ENCODE measurements at regions not wholly inside any gene's neighbourhood (a gene's known extent, or its start where the extent isn't known, plus 50 kb on each side); places are given as distances from the start of the nearest gene placed in this dataset.

DNA sequence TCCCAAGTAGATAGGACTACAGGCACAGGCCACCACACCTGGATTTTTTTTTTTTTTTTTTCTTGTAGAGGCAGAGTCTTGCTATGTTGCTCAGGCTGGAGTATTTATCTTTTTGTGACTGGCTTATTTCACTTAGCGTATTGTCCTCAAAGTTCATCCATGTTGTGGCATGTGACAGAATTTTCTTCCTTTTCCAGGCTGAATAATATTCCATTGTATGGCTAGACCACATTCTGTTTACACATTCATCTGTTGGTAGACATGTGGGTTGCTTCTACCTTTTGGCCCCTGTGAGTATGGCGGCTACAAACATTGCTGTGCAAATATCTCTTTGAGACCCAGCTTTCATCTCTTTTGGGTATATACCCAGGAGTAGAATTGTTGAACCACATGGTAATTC, 160.2 kb upstream of the SMAD3 start:
- no peaks in the 10 kb centered on the region for H4K20me1 ChIP-seq (replicated peaks in 1 of 2; ENCODE audit: control insufficient read depth in 1 of 2, insufficient read depth in 2 of 2, low read length in 2 of 2)
- FAIRE-seq = no peak

More for the DNA sequence above, 160.2 kb upstream of the SMAD3 start:
- Histone ChIP-seq H3K79me2 (ENCODE audit: control insufficient read depth in 1 of 2, insufficient read depth in 2 of 2, low read length in 2 of 2) (no peaks in the 10 kb centered on the region), H4K5ac (ENCODE audit: insufficient read length, low read depth, low read length) (no peak overlapping the region), H3K9me3 (ENCODE audit: insufficient read depth in 2 of 2, low read depth in 1 of 2, low read length in 1 of 2) (no peaks in the 10 kb centered on the region), H2AFZ (ENCODE audit: low read length) (no peak overlapping the region), H3K9ac (replicated peaks in 1 of 4; ENCODE audit: extremely low read depth in 1 of 4, low read depth in 3 of 4, low read length in 3 of 4) (no peak overlapping the region), H3K79me1 (ENCODE audit: low read depth, low read length) (no peaks in the 10 kb centered on the region), H3K14ac (ENCODE audit: insufficient read length) (no peak overlapping the region), H4K8ac (ENCODE audit: extremely low read depth, insufficient read depth, low read length) (no peak overlapping the region), H4K91ac (replicated peaks; ENCODE audit: insufficient read length, low read length) (no peak overlapping the region), H2BK120ac (replicated peaks; ENCODE audit: low read depth, low read length) (no peak overlapping the region), H3K23me2 (ENCODE audit: low read depth, low read length) (no peaks in the 10 kb centered on the region), H2AK5ac (ENCODE audit: low read depth, low read length) (no peak overlapping the region), H2BK5ac (ENCODE audit: low read depth, low read length) (no peak overlapping the region), H2BK12ac (ENCODE audit: low read depth, low read length) (no peak overlapping the region), H3K36me3 (ENCODE audit: control insufficient read depth in 2 of 4, insufficient read depth in 4 of 4, low read length in 3 of 4) (no peaks in the 10 kb centered on the region), H3K4me2 (ENCODE audit: insufficient read depth in 1 of 2, low read depth in 2 of 2, low read length in 2 of 2) (no peak overlapping the region), H3K4me1 (replicated peaks in 1 of 4; ENCODE audit: control insufficient read depth in 3 of 4, insufficient read depth in 4 of 4, low read length in 3 of 4) (peaks cover 0 to 3% (median 0%) of the 10 kb centered on the region in 4 experiments; a peak in 1 of 7 replicates), H3K4me3 (ENCODE audit: extremely low read depth in 1 of 4, insufficient read depth in 2 of 4, low read depth in 3 of 4, low read length in 4 of 4) (no peak overlapping the region), H2BK15ac (ENCODE audit: low read length) (no peak overlapping the region), H3K27me3 (replicated peaks in 1 of 4; ENCODE audit: control insufficient read depth in 3 of 4, extremely low read depth in 1 of 4, insufficient read depth in 3 of 4, low read length in 3 of 4) (no peaks in the 10 kb centered on the region), H3K27ac (ENCODE audit: low read depth, low read length) (no peak overlapping the region), H3K18ac (ENCODE audit: extremely low read depth, low read length) (no peak overlapping the region), H3K23ac (ENCODE audit: insufficient read length) (no peak overlapping the region), H3K4ac (replicated peaks; ENCODE audit: insufficient read length, low read depth, low read length) (no peak overlapping the region), H2BK20ac (ENCODE audit: low read length) (no peak overlapping the region), H3K56ac (replicated peaks; ENCODE audit: insufficient read length, low read depth, low read length) (no peak overlapping the region)
- TF ChIP-seq CBX5 (IDR thresholded peaks at IDR 0.05; ENCODE audit: low read depth, low read length) = no peak
- no peak for TF ChIP-seq CEBPB (IDR thresholded peaks at IDR 0.05; ENCODE audit: low read depth, low read length)
- TF ChIP-seq, protein P1, sequence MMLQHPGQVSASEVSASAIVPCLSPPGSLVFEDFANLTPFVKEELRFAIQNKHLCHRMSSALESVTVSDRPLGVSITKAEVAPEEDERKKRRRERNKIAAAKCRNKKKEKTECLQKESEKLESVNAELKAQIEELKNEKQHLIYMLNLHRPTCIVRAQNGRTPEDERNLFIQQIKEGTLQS (IDR thresholded peaks at IDR 0.05; ENCODE audit: insufficient read depth, low read depth, low read length) = no peak
- no peak for TF ChIP-seq TAF1 (IDR thresholded peaks at IDR 0.05; ENCODE audit: low read depth, low read length)
- no peak for TF ChIP-seq EP300 (IDR thresholded peaks at IDR 0.05; ENCODE audit: borderline replicate concordance in 1 of 2, low read depth in 2 of 2, low read length in 2 of 2)
- no peak for TF ChIP-seq GABPA (IDR thresholded peaks at IDR 0.05; ENCODE audit: borderline replicate concordance, insufficient read depth, low read length)
- TF ChIP-seq TCF12 (IDR thresholded peaks at IDR 0.05; ENCODE audit: low read depth, low read length) = no peak
- TF ChIP-seq JUND (IDR thresholded peaks at IDR 0.05; ENCODE audit: low read length) = no peak
- no peak for TF ChIP-seq RNF2 (IDR thresholded peaks at IDR 0.05; ENCODE audit: borderline replicate concordance, low read depth, low read length, missing control alignments, poor library complexity, severe bottlenecking)
- no peak for TF ChIP-seq CHD2 (IDR thresholded peaks at IDR 0.05; ENCODE audit: low read length)
- WGBS, 2 experiments (ENCODE audit: extremely low coverage in 1 of 2, insufficient coverage in 1 of 2, insufficient read length in 1 of 2, insufficient replicate concordance in 2 of 2, low coverage in 1 of 2, low lambda C conversion rate in 2 of 2, missing lambda C conversion rate in 1 of 2) = 96% methylated on average over 2 of the region's 2 CpGs; no CpG with 5 or more reads in 1 of the 2 experiments
- ChIA-PET CTCF (ENCODE audit: partially characterized antibody) (interaction anchor here (0.6 to 18.4 kb wide), 17 partner anchors 7 to 184 kb away, joined by 3 to 255 read pairs (median 5); no protein-coding TSS in a partner anchor), POLR2A (ENCODE audit: partially characterized antibody) (interaction anchor here (0.7 kb wide), 1 partner anchor 124 kb away, joined by 3 read pairs; no protein-coding TSS in a partner anchor)
- DNase-seq (ENCODE audit: low read depth in 1 of 2, low spot score in 2 of 2) = no peak
